ENCODE measurements at regions not wholly inside any gene's neighbourhood (a gene's known extent, or its start where the extent isn't known, plus 50 kb on each side); places are given as distances from the start of the nearest gene placed in this dataset.

GRCh38 chr4:153950100-153950979 lies 161.5 kb upstream of the SFRP2 start:
- no peak for DNase-seq (ENCODE audit: low spot score)
- intact Hi-C loops (cut with DNase I), result no loop called here

GRCh38 chr4:153948041-153948440 lies 159.2 kb upstream of the SFRP2 start:
- intact Hi-C loops (cut with DNase I), result no loop called here
- no peak for DNase-seq (ENCODE audit: low spot score)

GRCh38 chr4:153947124-153947523 lies 158.2 kb upstream of the SFRP2 start:
- DNase-seq (ENCODE audit: low spot score), result no peak
- intact Hi-C loops (cut with DNase I), result no loop called here

- intact Hi-C loops (cut with DNase I), result no loop called here
- no peak for DNase-seq (ENCODE audit: low spot score)
These were observed 156.8 kb upstream of the SFRP2 start for GRCh38 chr4:153945704-153946103.

GRCh38 chr4:153943738-153944415 lies 155.0 kb upstream of the SFRP2 start:
- no peak for DNase-seq (ENCODE audit: low spot score)
- intact Hi-C loops (cut with DNase I), result no loop called here

- intact Hi-C loops (cut with DNase I), result no loop called here
- DNase-seq (ENCODE audit: low spot score), result no peak
These were observed 152.0 kb upstream of the SFRP2 start for GRCh38 chr4:153940916-153941315.

GRCh38 chr4:153939570-153939969 lies 150.7 kb upstream of the SFRP2 start:
- intact Hi-C loops (cut with DNase I), result no loop called here
- DNase-seq (ENCODE audit: low spot score), result no peak

GRCh38 chr4:153938994-153939393 lies 150.1 kb upstream of the SFRP2 start:
- intact Hi-C loops (cut with DNase I), result no loop called here

GRCh38 chr4:153937289-153937688 lies 148.4 kb upstream of the SFRP2 start:
- no peak for DNase-seq (ENCODE audit: low spot score)
- intact Hi-C loops (cut with DNase I), result no loop called here

More at GRCh38 chr4:153938994-153939393, 150.1 kb upstream of the SFRP2 start:
- DNase-seq (ENCODE audit: low spot score), result no peak

GRCh38 chr4:153936121-153936520 lies 147.2 kb upstream of the SFRP2 start:
- intact Hi-C loops (cut with DNase I), result no loop called here
- no peak for DNase-seq (ENCODE audit: low spot score)

GRCh38 chr4:153934688-153935017 lies 145.8 kb upstream of the SFRP2 start:
- no peak for DNase-seq (ENCODE audit: low spot score)
- intact Hi-C loops (cut with DNase I), result no loop called here

GRCh38 chr4:153933915-153934687 lies 145.2 kb upstream of the SFRP2 start:
- no peak for DNase-seq (ENCODE audit: low spot score)
- intact Hi-C loops (cut with DNase I), result no loop called here

- DNase-seq (ENCODE audit: low spot score), result no peak
These were observed 142.9 kb upstream of the SFRP2 start for GRCh38 chr4:153931804-153932203.

GRCh38 chr4:153929675-153930074 lies 140.8 kb upstream of the SFRP2 start:
- DNase-seq (ENCODE audit: low spot score), result no peak
- intact Hi-C loops (cut with DNase I), result no loop called here

More at GRCh38 chr4:153931804-153932203, 142.9 kb upstream of the SFRP2 start:
- intact Hi-C loops (cut with DNase I), result no loop called here

GRCh38 chr4:153927451-153927850 lies 138.6 kb upstream of the SFRP2 start:
- intact Hi-C loops (cut with DNase I), result no loop called here
- DNase-seq (ENCODE audit: low spot score), result no peak

- intact Hi-C loops (cut with DNase I), result no loop called here
- DNase-seq (ENCODE audit: low spot score), result no peak
These were observed 133.3 kb upstream of the SFRP2 start for GRCh38 chr4:153922148-153922547.

GRCh38 chr4:153919667-153920066 lies 130.8 kb upstream of the SFRP2 start:
- intact Hi-C loops (cut with DNase I), result no loop called here

GRCh38 chr4:153916273-153916755 lies 127.4 kb upstream of the SFRP2 start:
- intact Hi-C loops (cut with DNase I), result no loop called here
- DNase-seq (ENCODE audit: low spot score), result no peak

More at GRCh38 chr4:153919667-153920066, 130.8 kb upstream of the SFRP2 start:
- no peak for DNase-seq (ENCODE audit: low spot score)

GRCh38 chr4:153912301-153912700 lies 123.4 kb upstream of the SFRP2 start:
- intact Hi-C loops (cut with DNase I), result no loop called here
- DNase-seq (ENCODE audit: low spot score), result no peak

GRCh38 chr4:153909672-153910071 lies 120.8 kb upstream of the SFRP2 start:
- no peak for DNase-seq (ENCODE audit: low spot score)
- intact Hi-C loops (cut with DNase I), result no loop called here

All from cardiac septum (tissue), 1 donor.